Ovary (tissue), 7 donors: ENCODE measurements at regions not wholly inside any gene's neighbourhood (a gene's known extent, or its start where the extent isn't known, plus 50 kb on each side); places are given as distances from the start of the nearest gene placed in this dataset.

Experiments
- DNase-seq, 5 donors: peaks; one replicate each; pipeline ENCODE4 v3.0.0-alpha.2; 2019 to 2020
- H3K27ac ChIP-seq, 2 donors: fragments of 200-600 bp; one replicate each; pipeline versions ENCODE4 v1.5.1 to v1.8.0; 2019 to 2022
- H3K27me3 ChIP-seq: fragments of 200-600 bp; one replicate; pipeline ENCODE4 v1.8.0; 2022
- H3K36me3 ChIP-seq: fragments of 200-600 bp; sonication (generic); one replicate; pipeline ENCODE4 v1.5.1; 2019
- H3K4me1 ChIP-seq: one replicate; pipeline ENCODE4 v1.8.1; 2013; ENCODE audit warnings: mild to moderate bottlenecking, moderate library complexity; ENCODE audit not compliant: insufficient read depth
- H3K4me3 ChIP-seq: fragments of 200-600 bp; sonication (generic); one replicate; pipeline ENCODE4 v1.5.1; 2017
- H3K9me3 ChIP-seq, 2 donors: fragments of 200-600 bp in 1 of 2; sonication (generic) in 1 of 2; one replicate each; pipeline versions ENCODE4 v1.5.1 to v1.8.1; 2013 to 2019; ENCODE audit warnings: mild to moderate bottlenecking in 1 of 2, moderate library complexity in 1 of 2
- EP300 ChIP-seq: sonication (generic); formaldehyde crosslinking; IDR thresholded peaks from one replicate; pipeline ENCODE4 v1.6.1; 2017; ENCODE audit warnings: antibody characterized with exemption
- POLR2A ChIP-seq: fragments of 450-650 bp; IDR thresholded peaks from one replicate; pipeline ENCODE4 v1.6.1; 2017; ENCODE audit warnings: antibody characterized with exemption, mild to moderate bottlenecking, moderate library complexity
- WGBS, 3 donors: extraction: QIAGEN DNeasy Blood & Tissue Kit in 1 of 3; methylation state at CpG; one replicate each; pipeline versions ENCODE4 v1.1.5 to v1.1.7; 2013 to 2017; 5-methylcytosine and 5-hydroxymethylcytosine counted together
- intact Hi-C, 4 donors: fragments of 100-400 bp; cut with DNase I; formaldehyde crosslinking; loops; one replicate each; pipeline versions ENCODE4 v1.11.0 to v1.15.1; 2022 to 2023
- TF ChIP-seq, protein P1 (sequence below), 3 donors: fragments of 450-650 bp in 2 of 3; fragments of 200-600 bp in 1 of 3; IDR thresholded peaks; one replicate each; pipeline versions ENCODE4 v1.5.1 to v1.8.0; 2016 to 2022; ENCODE audit warnings: antibody characterized with exemption in 3 of 3, mild to moderate bottlenecking in 1 of 3
- donor health status: DM: no; HTN: no; CAD: no; lungs with moderate emphysema.
- donor health status: DM: no; HTN: no; CAD: no.
- donor health status: Bipolar disorder and iron deficiency.
- donor health status: DM: no; HTN: no; CAD: no.
- donor health status: DM: yes; HTN: yes; CAD: no.

DNA sequence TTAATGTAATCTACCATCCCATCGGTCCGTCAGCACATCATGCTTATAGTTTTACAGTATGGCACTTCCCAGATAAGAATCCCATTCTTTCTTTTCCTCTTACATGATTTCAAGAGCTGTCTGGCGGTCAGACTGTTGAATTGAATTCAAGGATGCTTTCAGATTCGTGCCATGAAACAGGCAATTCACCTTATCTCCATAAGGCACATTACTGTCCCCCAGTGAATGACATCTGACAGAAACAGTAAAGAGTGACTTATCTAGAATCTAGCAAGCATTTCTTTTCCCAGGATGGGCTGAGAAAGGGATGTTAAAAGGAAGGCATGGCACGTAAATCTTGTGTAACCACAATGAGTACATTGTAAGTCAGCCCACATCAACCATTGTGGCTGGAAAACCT is 61.1 kb upstream of the SEM1 start:
- H3K4me1 ChIP-seq = no peaks in the 10 kb centered on the region
- no peak overlapping the region for H3K4me3 ChIP-seq
- no peak for DNase-seq
- WGBS, 3 donors = 73 to 86% (median 81%) methylated on average over 5 of the region's 5 CpGs
- H3K27ac ChIP-seq = no peak overlapping the region
- H3K36me3 ChIP-seq = no peaks in the 10 kb centered on the region
- TF ChIP-seq, protein P1, sequence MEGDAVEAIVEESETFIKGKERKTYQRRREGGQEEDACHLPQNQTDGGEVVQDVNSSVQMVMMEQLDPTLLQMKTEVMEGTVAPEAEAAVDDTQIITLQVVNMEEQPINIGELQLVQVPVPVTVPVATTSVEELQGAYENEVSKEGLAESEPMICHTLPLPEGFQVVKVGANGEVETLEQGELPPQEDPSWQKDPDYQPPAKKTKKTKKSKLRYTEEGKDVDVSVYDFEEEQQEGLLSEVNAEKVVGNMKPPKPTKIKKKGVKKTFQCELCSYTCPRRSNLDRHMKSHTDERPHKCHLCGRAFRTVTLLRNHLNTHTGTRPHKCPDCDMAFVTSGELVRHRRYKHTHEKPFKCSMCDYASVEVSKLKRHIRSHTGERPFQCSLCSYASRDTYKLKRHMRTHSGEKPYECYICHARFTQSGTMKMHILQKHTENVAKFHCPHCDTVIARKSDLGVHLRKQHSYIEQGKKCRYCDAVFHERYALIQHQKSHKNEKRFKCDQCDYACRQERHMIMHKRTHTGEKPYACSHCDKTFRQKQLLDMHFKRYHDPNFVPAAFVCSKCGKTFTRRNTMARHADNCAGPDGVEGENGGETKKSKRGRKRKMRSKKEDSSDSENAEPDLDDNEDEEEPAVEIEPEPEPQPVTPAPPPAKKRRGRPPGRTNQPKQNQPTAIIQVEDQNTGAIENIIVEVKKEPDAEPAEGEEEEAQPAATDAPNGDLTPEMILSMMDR (IDR thresholded peaks at IDR 0.05) = no peak
- TF ChIP-seq POLR2A (no peak), EP300 (no peak)
- no peaks in the 10 kb centered on the region for H3K27me3 ChIP-seq
- intact Hi-C loops = no loop called here
- H3K9me3 ChIP-seq = no peaks in the 10 kb centered on the region

DNA sequence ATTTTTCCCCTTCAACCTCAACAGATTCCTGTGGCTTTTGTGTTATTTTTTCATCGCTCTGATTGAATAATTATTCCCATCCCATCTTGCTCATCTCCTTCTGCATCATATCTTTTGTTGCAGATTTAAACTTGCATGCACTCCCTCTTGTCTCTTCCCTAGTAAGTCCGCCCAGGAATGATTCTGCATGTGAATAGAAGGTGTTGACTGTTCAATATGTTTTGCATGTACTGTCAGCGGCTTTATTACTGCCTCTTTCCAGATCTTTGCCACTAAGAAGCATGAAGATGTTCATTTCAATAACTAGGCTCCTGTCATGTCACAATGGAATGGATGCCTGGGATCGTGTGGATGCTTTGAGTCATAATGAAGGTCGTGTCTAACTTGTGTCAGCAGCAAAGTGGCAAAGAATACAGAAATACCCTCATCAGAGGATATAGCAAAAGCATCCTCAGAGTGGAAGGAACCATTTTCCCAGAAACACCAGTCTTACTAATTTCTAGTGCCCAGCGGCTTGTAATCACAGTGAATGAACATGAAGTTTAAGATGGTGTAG is 62.6 kb upstream of the SEM1 start:
- 71 to 78% (median 77%) methylated on average over 6 of the region's 6 CpGs for WGBS, 3 donors
- no peaks in the 10 kb centered on the region for H3K9me3 ChIP-seq

DNA sequence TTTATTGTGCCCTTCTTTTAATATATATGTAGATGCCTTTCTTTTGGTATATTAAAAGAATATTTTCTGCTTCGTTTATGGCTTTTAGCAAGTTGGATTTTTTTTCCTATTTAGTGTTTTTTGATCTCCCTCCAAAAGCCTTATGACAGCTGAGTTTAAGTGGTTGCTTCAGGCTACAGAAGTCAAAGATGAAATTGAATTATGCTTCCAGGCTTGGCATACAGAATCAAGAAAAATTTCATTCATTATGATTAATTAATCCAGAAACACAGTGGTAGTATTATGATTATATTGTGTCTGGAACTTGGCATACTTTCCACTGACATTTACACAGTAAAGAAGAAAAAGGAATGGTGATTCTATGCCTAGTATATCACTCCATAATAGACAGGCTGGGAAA is 63.8 kb upstream of the SEM1 start:
- no peaks in the 10 kb centered on the region for H3K4me1 ChIP-seq
- 22 to 41% (median 22%) methylated on average over 1 of the region's 1 CpG for WGBS, 3 donors
- intact Hi-C loops = no loop called here
- no peaks in the 10 kb centered on the region for H3K9me3 ChIP-seq
- H3K36me3 ChIP-seq = no peaks in the 10 kb centered on the region
- no peaks in the 10 kb centered on the region for H3K27me3 ChIP-seq
- DNase-seq = no peak
- H3K4me3 ChIP-seq = no peak overlapping the region
- TF ChIP-seq POLR2A (no peak), EP300 (no peak)
- TF ChIP-seq, protein P1 (IDR thresholded peaks at IDR 0.05) = no peak
- no peak overlapping the region for H3K27ac ChIP-seq

More for the DNA sequence above, 62.6 kb upstream of the SEM1 start:
- no peaks in the 10 kb centered on the region for H3K36me3 ChIP-seq
- TF ChIP-seq POLR2A = no peak
- TF ChIP-seq EP300 = no peak
- TF ChIP-seq, protein P1 (IDR thresholded peaks at IDR 0.05) = no peak
- H3K4me3 ChIP-seq = no peak overlapping the region
- no peaks in the 10 kb centered on the region for H3K27me3 ChIP-seq
- intact Hi-C loops = no loop called here
- no peaks in the 10 kb centered on the region for H3K4me1 ChIP-seq
- no peak overlapping the region for H3K27ac ChIP-seq
- no peak for DNase-seq

DNA sequence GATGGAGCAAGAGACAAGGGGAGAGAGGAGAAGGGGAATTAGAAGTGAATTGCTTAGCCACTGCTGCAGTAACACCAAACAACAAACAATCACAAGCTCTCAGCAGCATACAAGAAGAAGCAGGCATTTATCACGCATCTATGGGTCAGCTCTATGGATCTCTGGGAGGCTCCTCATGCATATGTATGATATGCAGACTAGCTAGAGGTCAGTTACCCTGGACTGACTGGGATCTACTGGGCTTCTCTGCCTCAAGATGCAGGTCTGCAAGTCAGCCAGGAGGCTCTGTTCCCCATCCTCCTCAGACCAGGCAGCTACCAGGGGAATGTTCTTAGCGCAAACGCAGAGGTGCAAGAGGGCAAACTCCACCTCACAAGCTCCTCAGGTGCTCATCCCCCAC is 64.7 kb upstream of the SEM1 start:
- no peaks in the 10 kb centered on the region for H3K9me3 ChIP-seq
- 74 to 79% (median 75%) methylated on average over 3 of the region's 3 CpGs for WGBS, 3 donors
- TF ChIP-seq POLR2A (no peak), EP300 (no peak)
- TF ChIP-seq, protein P1 (IDR thresholded peaks at IDR 0.05) = no peak

More for the DNA sequence above, 64.7 kb upstream of the SEM1 start:
- no peak overlapping the region for H3K4me3 ChIP-seq
- H3K27me3 ChIP-seq = no peaks in the 10 kb centered on the region
- no peak overlapping the region for H3K27ac ChIP-seq
- no peaks in the 10 kb centered on the region for H3K36me3 ChIP-seq
- no peak for DNase-seq
- intact Hi-C loops = no loop called here
- no peaks in the 10 kb centered on the region for H3K4me1 ChIP-seq
